Parathyroid adenoma (tissue), 2 donors: ENCODE measurements at regions not wholly inside any gene's neighbourhood (a gene's known extent, or its start where the extent isn't known, plus 50 kb on each side); places are given as distances from the start of the nearest gene placed in this dataset.

Source experiments
- H2AFZ ChIP-seq: fragments of 300-600 bp; sonication (generic); one replicate; pipeline ENCODE4 v1.7.0; 2017; ENCODE audit warnings: antibody characterized with exemption, mild to moderate bottlenecking
- H3K27ac ChIP-seq: fragments of 300-600 bp; sonication (generic); one replicate; pipeline ENCODE4 v1.7.0; 2017
- H3K27me3 ChIP-seq: fragments of 300-600 bp; sonication (generic); one replicate; pipeline ENCODE4 v1.7.0; 2017; ENCODE audit warnings: low read length; ENCODE audit not compliant: control insufficient read depth, insufficient read depth
- H3K36me3 ChIP-seq: fragments of 300-600 bp; sonication (generic); one replicate; pipeline ENCODE4 v1.7.0; 2017; ENCODE audit warnings: low read length; ENCODE audit not compliant: control insufficient read depth, insufficient read depth
- H3K4me1 ChIP-seq: fragments of 300-600 bp; sonication (generic); one replicate; pipeline ENCODE4 v1.7.0; 2017; ENCODE audit warnings: control low read depth
- H3K4me2 ChIP-seq: fragments of 300-600 bp; sonication (generic); one replicate; pipeline ENCODE4 v1.7.0; 2017; ENCODE audit warnings: low read length
- H3K4me3 ChIP-seq: fragments of 300-600 bp; sonication (generic); one replicate; pipeline ENCODE4 v1.7.0; 2017; ENCODE audit warnings: low read depth, low read length
- H3K79me2 ChIP-seq: fragments of 300-600 bp; sonication (generic); one replicate; pipeline ENCODE4 v1.7.0; 2017; ENCODE audit warnings: control low read depth
- H3K9ac ChIP-seq: fragments of 300-600 bp; sonication (generic); one replicate; pipeline ENCODE4 v1.7.0; 2017; ENCODE audit warnings: mild to moderate bottlenecking
- H3K9me3 ChIP-seq: fragments of 300-600 bp; sonication (generic); one replicate; pipeline ENCODE4 v1.7.0; 2017; ENCODE audit warnings: low read length; ENCODE audit not compliant: control insufficient read depth
- CTCF ChIP-seq: fragments of 300-600 bp; sonication (generic); IDR thresholded peaks from one replicate; pipeline ENCODE4 v1.7.0; 2017; ENCODE audit warnings: antibody characterized with exemption, mild to moderate bottlenecking
- donor health status: primary hyperparathyroidism.

- H3K36me3 ChIP-seq: no peaks in the 10 kb centered on the region
- no peak overlapping the region for H3K27ac ChIP-seq
- H3K9me3 ChIP-seq: no peaks in the 10 kb centered on the region
- no peaks in the 10 kb centered on the region for H3K27me3 ChIP-seq
- H2AFZ ChIP-seq: no peak overlapping the region
- no peaks in the 10 kb centered on the region for H3K79me2 ChIP-seq
- H3K4me2 ChIP-seq: no peak overlapping the region
- H3K4me1 ChIP-seq: no peaks in the 10 kb centered on the region
- no peak for TF ChIP-seq CTCF
- H3K4me3 ChIP-seq: no peak overlapping the region
- H3K9ac ChIP-seq: no peak overlapping the region
Measured at GRCh38 chr16:8239443-8239842, 350.9 kb downstream of the TMEM114 start.

- Histone ChIP-seq H3K4me1 (no peaks in the 10 kb centered on the region), H3K27ac (no peak overlapping the region), H3K9ac (no peak overlapping the region), H3K27me3 (no peaks in the 10 kb centered on the region), H2AFZ (no peak overlapping the region), H3K36me3 (no peaks in the 10 kb centered on the region), H3K4me3 (no peak overlapping the region), H3K4me2 (no peak overlapping the region), H3K79me2 (no peaks in the 10 kb centered on the region), H3K9me3 (no peaks in the 10 kb centered on the region)
- no peak for TF ChIP-seq CTCF
Measured at GRCh38 chr16:8237452-8237851, 352.9 kb downstream of the TMEM114 start.

- no peaks in the 10 kb centered on the region for H3K4me1 ChIP-seq
- H3K4me2 ChIP-seq: no peak overlapping the region
- no peaks in the 10 kb centered on the region for H3K27me3 ChIP-seq
- H3K9ac ChIP-seq: no peak overlapping the region
- no peak overlapping the region for H2AFZ ChIP-seq
- H3K36me3 ChIP-seq: no peaks in the 10 kb centered on the region
- H3K79me2 ChIP-seq: no peaks in the 10 kb centered on the region
- H3K9me3 ChIP-seq: no peaks in the 10 kb centered on the region
- TF ChIP-seq CTCF: no peak
- no peak overlapping the region for H3K27ac ChIP-seq
- no peak overlapping the region for H3K4me3 ChIP-seq
Measured at GRCh38 chr16:8236816-8237215, 353.5 kb downstream of the TMEM114 start.

GRCh38 chr16:8230497-8230896 is 359.8 kb downstream of the TMEM114 start:
- H3K9ac ChIP-seq: no peak overlapping the region
- H3K4me1 ChIP-seq: no peaks in the 10 kb centered on the region
- H3K36me3 ChIP-seq: no peaks in the 10 kb centered on the region
- no peak overlapping the region for H3K4me3 ChIP-seq
- no peak overlapping the region for H2AFZ ChIP-seq
- no peak overlapping the region for H3K27ac ChIP-seq
- H3K4me2 ChIP-seq: no peak overlapping the region
- no peaks in the 10 kb centered on the region for H3K79me2 ChIP-seq
- H3K9me3 ChIP-seq: no peaks in the 10 kb centered on the region
- no peak for TF ChIP-seq CTCF
- H3K27me3 ChIP-seq: no peaks in the 10 kb centered on the region

GRCh38 chr16:8229011-8229520 is 361.2 kb downstream of the TMEM114 start:
- TF ChIP-seq CTCF: no peak

More at GRCh38 chr16:8229011-8229520, 361.2 kb downstream of the TMEM114 start:
- Histone ChIP-seq H3K4me1 (no peaks in the 10 kb centered on the region), H3K4me3 (no peak overlapping the region), H3K79me2 (no peaks in the 10 kb centered on the region), H3K27ac (no peak overlapping the region), H3K4me2 (no peak overlapping the region), H2AFZ (no peak overlapping the region), H3K36me3 (no peaks in the 10 kb centered on the region), H3K9me3 (no peaks in the 10 kb centered on the region), H3K27me3 (no peaks in the 10 kb centered on the region), H3K9ac (no peak overlapping the region)
